DMS153 treated with DMSO at 0.1 percent for 48 hours (cell line): ENCODE measurements at regions not wholly inside any gene's neighbourhood (a gene's known extent, or its start where the extent isn't known, plus 50 kb on each side); places are given as distances from the start of the nearest gene placed in this dataset.
"Not testable (repeated sequence)": the region's sequence is repeated elsewhere in the genome, so short reads cannot be mapped to it uniquely, and the experiment has no call there.

Experiments used
- DNase-seq: peaks from one replicate; lab custom pipeline; 2025; ENCODE audit not compliant: unreplicated experiment; lab: John Stamatoyannopoulos, UW

GRCh38 chr3:192968901-192969300 is 51.2 kb upstream of the MB21D2 start:
- not testable (repeated sequence) for DNase-seq

- no peak for DNase-seq
Observed at GRCh38 chr3:192980632-192981031, 63.0 kb upstream of the MB21D2 start.

- DNase-seq = no peak
Observed at GRCh38 chr3:192986379-192986778, 68.7 kb upstream of the MB21D2 start.

GRCh38 chr3:192991356-192991755 is 73.7 kb upstream of the MB21D2 start:
- DNase-seq = no peak

- no peak for DNase-seq
Observed at GRCh38 chr3:192992361-192992760, 74.7 kb upstream of the MB21D2 start.

- DNase-seq = no peak
Observed at GRCh38 chr3:192993411-192993810, 75.8 kb upstream of the MB21D2 start.

- DNase-seq = not testable (repeated sequence)
Observed at GRCh38 chr3:193001113-193001512, 83.5 kb upstream of the MB21D2 start.

- DNase-seq = not testable (repeated sequence)
Observed at GRCh38 chr3:193003624-193004023, 86.0 kb upstream of the MB21D2 start.

- DNase-seq = no peak
Observed at GRCh38 chr3:193008654-193009053, 91.0 kb upstream of the MB21D2 start.

- no peak for DNase-seq
Observed at GRCh38 chr3:193010191-193010590, 92.5 kb upstream of the MB21D2 start.

- DNase-seq = no peak
Observed at GRCh38 chr3:193011958-193012357, 94.3 kb upstream of the MB21D2 start.

GRCh38 chr3:193014902-193015301 is 97.2 kb upstream of the MB21D2 start:
- DNase-seq = no peak

GRCh38 chr3:193016437-193016901 is 98.8 kb upstream of the MB21D2 start:
- peak; percentile 65 for DNase-seq

- no peak for DNase-seq
Observed at GRCh38 chr3:193021506-193022010, 103.9 kb upstream of the MB21D2 start.

GRCh38 chr3:193023218-193023617 is 105.6 kb upstream of the MB21D2 start:
- no peak for DNase-seq

GRCh38 chr3:193028258-193028657 is 110.6 kb upstream of the MB21D2 start:
- DNase-seq = no peak

GRCh38 chr3:193029800-193030199 is 112.1 kb upstream of the MB21D2 start:
- DNase-seq = no peak

GRCh38 chr3:193030276-193030675 is 112.6 kb upstream of the MB21D2 start:
- DNase-seq = peak; percentile 83

GRCh38 chr3:193031911-193032310 is 114.3 kb upstream of the MB21D2 start:
- no peak for DNase-seq

- DNase-seq = no peak
Observed at GRCh38 chr3:193033226-193033780, 115.6 kb upstream of the MB21D2 start.

GRCh38 chr3:193037828-193038227 is 120.2 kb upstream of the MB21D2 start:
- DNase-seq = not testable (repeated sequence)

GRCh38 chr3:193039058-193039457 is 121.4 kb upstream of the MB21D2 start:
- no peak for DNase-seq
